Trophoblast cell (in vitro differentiated cells and primary cell): ENCODE measurements at regions not wholly inside any gene's neighbourhood (a gene's known extent, or its start where the extent isn't known, plus 50 kb on each side); places are given as distances from the start of the nearest gene placed in this dataset.

Experiments
- DNase-seq, 2 donors: peaks; one replicate each; pipeline ENCODE4 v3.0.0-alpha.2; 2016
- H2AFZ ChIP-seq: 2 replicates; pipeline ENCODE4 v1.6.1; 2013; ENCODE audit warnings: low read length, moderate library complexity, mild to moderate bottlenecking; ENCODE audit not compliant: insufficient read depth, poor library complexity
- H2AK5ac ChIP-seq: 2 replicates; pipeline ENCODE4 v1.6.1; 2013; ENCODE audit warnings: mild to moderate bottlenecking, low read length
- H2BK120ac ChIP-seq: 2 replicates; pipeline ENCODE4 v1.6.1; 2013; ENCODE audit warnings: low read length, mild to moderate bottlenecking, moderate library complexity; ENCODE audit not compliant: insufficient read depth, poor library complexity
- H2BK12ac ChIP-seq: 2 replicates; pipeline ENCODE4 v1.6.1; 2013; ENCODE audit warnings: mild to moderate bottlenecking, low read length, moderate library complexity
- H2BK5ac ChIP-seq: 2 replicates; pipeline ENCODE4 v1.6.1; 2013; ENCODE audit warnings: low read length, low read depth, moderate library complexity, mild to moderate bottlenecking; ENCODE audit not compliant: poor library complexity
- H3K14ac ChIP-seq: 2 replicates; pipeline ENCODE4 v1.6.1; 2013; ENCODE audit warnings: mild to moderate bottlenecking, low read length
- H3K18ac ChIP-seq: 2 replicates; pipeline ENCODE4 v1.6.1; 2013; ENCODE audit warnings: mild to moderate bottlenecking, low read length
- H3K23ac ChIP-seq: 2 replicates; pipeline ENCODE4 v1.6.1; 2013; ENCODE audit warnings: low read length
- H3K27ac ChIP-seq: 2 replicates; pipeline ENCODE4 v1.5.1; 2013; ENCODE audit warnings: low read depth, mild to moderate bottlenecking, inconsistent platforms, low read length, moderate library complexity
- H3K27me3 ChIP-seq: 2 replicates; pipeline ENCODE4 v1.6.1; 2013; ENCODE audit warnings: inconsistent platforms, mild to moderate bottlenecking, low read length, moderate library complexity; ENCODE audit not compliant: insufficient read depth
- H3K36me3 ChIP-seq, 2 experiments: 1 replicate in 1 of 2; 2 replicates in 1 of 2; pipeline ENCODE4 v1.6.1; 2013; ENCODE audit warnings: low read length in 2 of 2, mild to moderate bottlenecking in 2 of 2, moderate library complexity in 1 of 2; ENCODE audit not compliant: insufficient read depth in 2 of 2, control insufficient read depth in 1 of 2
- H3K4ac ChIP-seq: 2 replicates; pipeline ENCODE4 v1.6.1; 2013; ENCODE audit warnings: low read depth, mild to moderate bottlenecking, low read length, moderate library complexity
- H3K4me1 ChIP-seq, 2 experiments: 1 replicate in 1 of 2; 2 replicates in 1 of 2; pipeline ENCODE4 v1.6.1; 2013; ENCODE audit warnings: low read length in 2 of 2, mild to moderate bottlenecking in 2 of 2, moderate library complexity in 1 of 2; ENCODE audit not compliant: insufficient read depth in 2 of 2, control insufficient read depth in 1 of 2
- H3K4me2 ChIP-seq: 2 replicates; pipeline ENCODE4 v1.6.1; 2013; ENCODE audit warnings: inconsistent platforms, mild to moderate bottlenecking, low read length, moderate library complexity
- H3K4me3 ChIP-seq: 2 replicates; pipeline ENCODE4 v1.5.1; 2013; ENCODE audit warnings: mild to moderate bottlenecking, low read depth, low read length, inconsistent platforms
- H3K79me1 ChIP-seq: one replicate; pipeline ENCODE4 v1.6.1; 2013; ENCODE audit warnings: low read length
- H3K79me2 ChIP-seq: 2 replicates; pipeline ENCODE4 v1.6.1; 2013; ENCODE audit warnings: low read length, mild to moderate bottlenecking; ENCODE audit not compliant: control insufficient read depth, insufficient read depth, poor library complexity
- H3K9ac ChIP-seq: 2 replicates; pipeline ENCODE4 v1.6.1; 2013; ENCODE audit warnings: mild to moderate bottlenecking, low read length
- H3K9me3 ChIP-seq: 2 replicates; pipeline ENCODE4 v1.6.1; 2013; ENCODE audit warnings: low read depth, mild to moderate bottlenecking, control low read depth, inconsistent platforms, low read length; ENCODE audit not compliant: insufficient read depth
- H4K12ac ChIP-seq: 2 replicates; pipeline ENCODE4 v1.6.1; 2013; ENCODE audit warnings: low read depth, mild to moderate bottlenecking, low read length, moderate library complexity
- H4K8ac ChIP-seq: 2 replicates; pipeline ENCODE4 v1.6.1; 2013; ENCODE audit warnings: low read depth, mild to moderate bottlenecking, low read length, moderate library complexity
- H4K91ac ChIP-seq: one replicate; pipeline ENCODE4 v1.6.1; 2013; ENCODE audit warnings: low read depth, mild to moderate bottlenecking, low read length, moderate library complexity
- WGBS: extraction: QIAGEN DNeasy Blood & Tissue Kit; methylation state at CpG from one replicate; pipeline ENCODE4 v1.1.7; 2013; ENCODE audit warnings: missing lambda C conversion rate; ENCODE audit not compliant: insufficient read length, insufficient coverage; ENCODE audit errors: extremely low coverage; 5-methylcytosine and 5-hydroxymethylcytosine counted together

DNA sequence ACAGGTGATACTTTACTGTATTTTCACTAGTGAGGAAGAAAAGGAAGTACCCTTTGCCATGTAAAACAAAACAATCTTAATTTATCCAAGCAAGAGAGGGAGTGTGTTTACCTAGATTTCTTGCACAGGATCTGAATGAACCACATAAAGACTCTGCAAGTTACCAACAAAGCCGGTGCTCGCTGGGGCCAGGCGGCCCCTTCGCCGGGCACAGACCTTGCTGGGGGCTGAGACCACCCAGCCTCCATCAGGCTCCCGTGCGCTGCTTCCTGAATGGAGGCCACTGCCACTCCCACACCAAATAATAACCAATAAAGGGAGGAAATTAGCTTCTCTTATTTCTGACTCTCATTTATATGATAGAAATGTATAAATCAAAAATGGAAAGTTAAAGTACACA, 625.0 kb upstream of the ADARB2 start:
- H3K36me3 ChIP-seq = no peaks in the 10 kb centered on the region
- WGBS = no CpG with 5 or more reads among the region's 7 CpGs
- peaks cover 2% of the 10 kb centered on the region for H3K27me3 ChIP-seq
- no peak overlapping the region for H3K23ac ChIP-seq
- no peaks in the 10 kb centered on the region for H3K79me1 ChIP-seq
- no peak overlapping the region for H3K4ac ChIP-seq
- H3K79me2 ChIP-seq = no peaks in the 10 kb centered on the region
- H3K27ac ChIP-seq = no peak overlapping the region
- H3K4me3 ChIP-seq = no peak overlapping the region
- no peak overlapping the region for H4K12ac ChIP-seq
- H3K4me1 ChIP-seq = no peaks in the 10 kb centered on the region
- no peak overlapping the region for H2BK5ac ChIP-seq
- H4K91ac ChIP-seq = no peak overlapping the region
- H3K9ac ChIP-seq = no peak overlapping the region
- no peak overlapping the region for H3K4me2 ChIP-seq
- no peak overlapping the region for H2BK12ac ChIP-seq
- DNase-seq = no peak
- no peak overlapping the region for H4K8ac ChIP-seq
- no peak overlapping the region for H2AFZ ChIP-seq
- H3K14ac ChIP-seq = no peak overlapping the region
- no peak overlapping the region for H2AK5ac ChIP-seq
- H2BK120ac ChIP-seq = no peak overlapping the region
- no peak overlapping the region for H3K18ac ChIP-seq
- no peaks in the 10 kb centered on the region for H3K9me3 ChIP-seq

GRCh38 chr10:2358586-2358985, 621.3 kb upstream of the ADARB2 start:
- Histone ChIP-seq H4K12ac (no peak overlapping the region), H3K79me1 (no peaks in the 10 kb centered on the region), H3K9ac (no peak overlapping the region), H3K23ac (no peak overlapping the region), H3K79me2 (no peaks in the 10 kb centered on the region), H3K4ac (no peak overlapping the region), H2BK12ac (no peak overlapping the region), H4K91ac (no peak overlapping the region), H2BK120ac (no peak overlapping the region), H3K4me2 (no peak overlapping the region), H3K14ac (no peak overlapping the region), H2BK5ac (no peak overlapping the region), H3K18ac (no peak overlapping the region), H2AK5ac (no peak overlapping the region), H3K27me3 (peaks cover 2% of the 10 kb centered on the region), H2AFZ (no peak overlapping the region), H3K4me3 (peak overlapping the region; percentile 37), H4K8ac (no peak overlapping the region), H3K9me3 (no peaks in the 10 kb centered on the region), H3K36me3 (no peaks in the 10 kb centered on the region), H3K4me1 (no peaks in the 10 kb centered on the region), H3K27ac (no peak overlapping the region)
- DNase-seq = no peak
- WGBS = no CpG with 5 or more reads among the region's 9 CpGs

GRCh38 chr10:2356670-2357069, 619.3 kb upstream of the ADARB2 start:
- Histone ChIP-seq H3K4me2 (no peak overlapping the region), H3K4me1 (no peaks in the 10 kb centered on the region), H3K9ac (no peak overlapping the region), H3K27me3 (peaks cover 2% of the 10 kb centered on the region), H3K36me3 (no peaks in the 10 kb centered on the region), H3K23ac (no peak overlapping the region), H2AK5ac (no peak overlapping the region), H3K4ac (no peak overlapping the region), H3K9me3 (no peaks in the 10 kb centered on the region), H2BK12ac (no peak overlapping the region), H3K4me3 (no peak overlapping the region), H3K27ac (no peak overlapping the region), H4K8ac (no peak overlapping the region), H2AFZ (no peak overlapping the region), H2BK5ac (no peak overlapping the region), H3K14ac (no peak overlapping the region), H4K91ac (no peak overlapping the region), H3K79me2 (no peaks in the 10 kb centered on the region), H3K18ac (no peak overlapping the region), H2BK120ac (no peak overlapping the region), H4K12ac (no peak overlapping the region), H3K79me1 (no peaks in the 10 kb centered on the region)
- WGBS = no CpG with 5 or more reads among the region's 7 CpGs
- DNase-seq = no peak

DNA sequence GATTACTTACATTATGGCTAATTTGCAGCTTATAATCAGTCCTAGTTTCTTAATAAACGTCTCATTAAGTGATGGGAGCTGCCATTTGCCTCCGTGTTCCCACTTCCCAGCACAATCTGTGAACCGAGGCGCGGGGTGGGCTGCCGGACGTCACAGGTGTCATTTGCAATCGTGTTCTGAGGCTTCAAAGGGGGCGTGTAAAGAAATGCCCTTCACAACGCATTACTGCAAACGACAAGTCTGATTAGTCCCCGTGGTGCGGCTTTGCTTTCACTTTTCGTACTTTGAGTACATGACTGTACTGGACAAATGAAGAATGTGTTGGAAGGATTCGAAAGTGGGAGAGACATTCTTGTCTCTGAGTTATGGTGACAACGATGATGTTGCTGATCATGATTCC, 614.2 kb upstream of the ADARB2 start:
- no peak overlapping the region for H3K4me3 ChIP-seq
- no peak for DNase-seq
- H2AK5ac ChIP-seq = no peak overlapping the region
- no peak overlapping the region for H2BK120ac ChIP-seq
- no peak overlapping the region for H2BK5ac ChIP-seq
- no peak overlapping the region for H4K8ac ChIP-seq
- no CpG with 5 or more reads among the region's 16 CpGs for WGBS
- no peak overlapping the region for H3K23ac ChIP-seq
- no peak overlapping the region for H4K91ac ChIP-seq
- H2BK12ac ChIP-seq = no peak overlapping the region
- no peaks in the 10 kb centered on the region for H3K36me3 ChIP-seq
- no peaks in the 10 kb centered on the region for H3K79me2 ChIP-seq
- no peaks in the 10 kb centered on the region for H3K9me3 ChIP-seq
- no peaks in the 10 kb centered on the region for H3K27me3 ChIP-seq
- H3K4me2 ChIP-seq = no peak overlapping the region
- H3K4me1 ChIP-seq = no peaks in the 10 kb centered on the region
- no peak overlapping the region for H3K18ac ChIP-seq
- H3K4ac ChIP-seq = no peak overlapping the region
- H3K9ac ChIP-seq = no peak overlapping the region
- H2AFZ ChIP-seq = no peak overlapping the region
- H3K14ac ChIP-seq = no peak overlapping the region
- no peaks in the 10 kb centered on the region for H3K79me1 ChIP-seq
- H3K27ac ChIP-seq = no peak overlapping the region
- no peak overlapping the region for H4K12ac ChIP-seq
